GM18511 (cell line): ENCODE measurements at regions not wholly inside any gene's neighbourhood (a gene's known extent, or its start where the extent isn't known, plus 50 kb on each side); places are given as distances from the start of the nearest gene placed in this dataset.
A peak's percentile ranks its signal among the peaks of the same experiment; 100 is the strongest.

Source experiments
- ATAC-seq: cut with Tn5 transposase; IDR thresholded peaks from one replicate; pipeline ENCODE4 v1.9.1; 2021; ENCODE audit warnings: mild to moderate bottlenecking, moderate library complexity; ENCODE audit not compliant: unreplicated experiment

- no peak for ATAC-seq
Observed at GRCh38 chr2:150627526-150627925, 140.1 kb upstream of the RND3 start.

DNA sequence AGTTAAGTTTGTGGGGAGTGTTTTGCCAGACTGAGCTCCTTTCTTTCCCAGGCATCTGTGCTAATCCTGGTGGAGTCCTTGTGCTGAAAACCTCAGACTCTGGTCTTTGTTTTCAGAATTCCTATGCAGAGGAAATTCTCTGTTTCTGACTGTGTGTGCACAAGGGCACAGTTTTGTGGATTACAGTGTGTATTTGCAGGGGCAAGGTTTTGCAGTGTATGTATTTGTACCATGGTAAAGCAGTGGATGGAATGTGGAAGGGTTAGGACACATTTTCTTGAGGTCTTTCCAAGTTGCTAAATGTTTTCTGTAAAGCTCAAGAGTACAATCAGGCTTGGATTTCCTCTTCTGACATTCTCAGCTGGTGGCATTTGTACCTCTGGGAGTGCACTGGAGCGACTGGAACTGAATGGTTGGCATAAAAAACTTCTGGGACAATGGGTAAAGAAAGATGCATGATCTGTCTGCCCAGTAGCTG, 139.5 kb upstream of the RND3 start:
- no peak for ATAC-seq

- no peak for ATAC-seq
Observed at GRCh38 chr2:150625741-150626140, 138.3 kb upstream of the RND3 start.

- ATAC-seq, result no peak
Observed at GRCh38 chr2:150625303-150625702, 137.8 kb upstream of the RND3 start.

- ATAC-seq, result peak; percentile 85
Observed at GRCh38 chr2:150624001-150624401, 136.5 kb upstream of the RND3 start.

DNA sequence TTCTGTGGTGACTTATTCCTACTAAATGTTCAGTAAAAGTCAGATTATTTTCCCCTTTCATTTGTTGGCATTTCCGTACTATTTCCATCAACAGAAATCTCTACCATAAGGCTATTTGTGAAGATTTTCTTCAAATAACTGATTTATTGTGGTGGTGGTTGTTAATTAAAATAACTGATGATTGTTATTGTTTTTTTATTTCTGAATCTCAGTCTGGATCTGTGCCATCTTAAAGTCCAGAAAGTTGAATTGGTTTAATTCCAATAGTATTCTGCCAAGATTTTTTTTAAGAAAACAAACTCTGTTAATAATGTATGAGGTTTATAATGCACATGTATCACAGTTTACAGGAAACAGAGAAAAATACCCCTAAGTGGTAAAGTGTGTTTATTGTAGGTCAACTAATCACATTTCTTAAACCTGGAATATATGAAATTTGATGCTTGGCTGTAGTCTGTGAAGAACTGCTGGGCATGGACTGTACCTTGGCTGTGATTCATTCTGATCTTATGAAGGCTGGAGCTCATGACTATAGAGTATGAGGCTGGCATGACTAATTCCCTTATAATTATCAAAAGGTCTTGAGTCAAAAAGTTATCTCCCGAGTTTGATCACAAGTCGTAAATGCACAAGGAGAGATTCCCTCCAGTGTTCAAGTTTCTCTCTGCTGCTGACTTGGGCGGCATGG, 134.2 kb upstream of the RND3 start:
- no peak for ATAC-seq

DNA sequence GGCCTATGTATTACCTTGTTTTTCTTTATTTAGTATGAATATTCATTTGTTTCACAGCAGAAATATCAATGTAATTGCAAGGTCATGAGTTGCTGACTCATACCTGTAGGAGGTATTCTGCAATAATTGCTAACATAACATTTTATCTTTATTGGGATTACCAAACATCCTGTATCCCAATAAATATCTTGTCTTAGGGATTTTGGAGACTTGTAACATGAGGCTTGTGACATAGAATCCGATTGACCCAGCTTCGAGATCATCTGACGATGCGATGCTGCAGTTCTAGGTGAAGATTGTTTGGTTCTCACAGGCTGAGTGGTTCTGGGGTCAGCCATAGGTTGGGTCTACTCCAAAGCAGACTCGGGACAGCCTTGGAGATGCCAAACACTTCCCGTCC, 133.4 kb upstream of the RND3 start:
- ATAC-seq, result no peak

DNA sequence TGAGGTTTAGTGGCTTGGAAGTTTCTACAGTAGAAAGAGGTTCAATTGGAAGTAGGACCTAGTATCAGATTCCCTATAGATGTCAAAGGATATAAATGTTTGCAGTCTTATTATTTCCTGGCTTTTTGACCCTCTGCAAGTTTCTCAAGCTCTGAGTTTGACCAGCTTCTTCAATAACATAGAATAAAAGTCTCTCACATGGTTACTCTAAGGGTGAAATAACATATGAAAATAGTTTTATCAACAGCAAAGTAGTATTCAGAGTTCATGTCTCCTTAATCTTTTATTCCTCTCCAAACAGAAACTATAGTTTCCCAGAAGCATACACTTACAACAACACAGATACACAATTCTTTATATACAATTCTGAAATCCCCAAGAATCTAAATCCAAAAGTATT, 132.9 kb upstream of the RND3 start:
- no peak for ATAC-seq

DNA sequence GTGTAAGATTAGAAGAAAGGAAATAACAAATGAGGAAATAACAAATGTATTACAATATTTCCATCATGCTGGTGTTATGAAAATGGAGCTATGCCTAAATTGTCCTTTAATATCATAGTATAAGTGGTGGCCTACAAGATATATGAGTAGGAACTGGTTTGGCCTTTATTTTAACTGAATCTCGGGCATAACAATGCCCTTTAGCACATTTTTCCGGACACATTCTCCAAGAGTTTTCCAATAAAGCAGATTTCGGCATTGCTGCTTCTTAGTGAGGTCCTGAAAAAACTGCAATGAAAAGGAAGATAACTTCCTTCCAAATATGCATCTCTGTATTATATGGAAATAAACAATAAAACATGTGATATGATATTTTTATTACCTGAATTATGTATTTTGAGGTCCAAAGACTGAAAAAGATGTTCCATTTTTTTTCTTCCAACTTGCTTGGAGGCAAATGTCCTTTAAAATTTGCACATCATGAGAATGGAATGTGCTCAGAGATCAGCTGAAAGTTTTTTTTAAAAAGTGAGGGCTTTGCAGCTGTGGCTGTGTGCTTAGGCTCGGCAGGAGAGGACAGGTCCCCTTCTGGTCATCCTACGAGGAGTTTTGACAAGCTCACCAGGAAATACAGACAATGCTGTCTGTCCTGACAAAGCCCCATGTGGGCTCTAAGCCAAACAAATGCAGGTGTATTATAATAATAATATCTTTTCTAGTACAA, 132.3 kb upstream of the RND3 start:
- no peak for ATAC-seq

DNA sequence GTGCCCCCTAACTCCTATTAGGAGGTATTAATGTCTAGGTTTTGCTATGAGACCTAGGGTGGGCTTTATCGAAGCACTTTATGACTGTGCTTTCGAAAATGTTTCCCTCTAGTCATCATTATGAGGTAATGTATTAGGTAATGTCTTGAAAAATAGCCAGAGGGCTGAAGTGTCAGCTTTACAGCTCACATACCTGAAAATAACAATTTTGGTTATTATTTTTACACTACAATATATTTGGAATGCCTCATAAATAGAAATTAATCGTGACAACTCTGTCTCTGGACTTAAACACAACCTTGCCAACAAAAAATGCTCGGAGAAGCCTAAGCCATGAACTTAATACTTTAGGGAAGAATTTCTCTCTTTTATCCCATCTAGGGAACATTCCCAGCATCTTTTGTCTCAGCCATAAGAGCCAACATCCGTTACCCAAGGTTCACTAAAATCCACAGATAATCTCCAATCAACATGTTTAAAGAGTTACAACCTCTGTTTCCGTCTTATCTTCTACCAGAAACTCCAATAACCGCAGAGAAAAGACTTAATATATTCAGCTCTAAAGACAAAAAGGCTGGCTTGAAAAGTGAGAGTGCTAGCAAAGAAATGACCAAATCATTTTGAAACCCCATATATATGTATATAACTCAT, 130.9 kb upstream of the RND3 start:
- no peak for ATAC-seq

- ATAC-seq, result no peak
Observed at GRCh38 chr2:150617351-150617978, 130.0 kb upstream of the RND3 start.

DNA sequence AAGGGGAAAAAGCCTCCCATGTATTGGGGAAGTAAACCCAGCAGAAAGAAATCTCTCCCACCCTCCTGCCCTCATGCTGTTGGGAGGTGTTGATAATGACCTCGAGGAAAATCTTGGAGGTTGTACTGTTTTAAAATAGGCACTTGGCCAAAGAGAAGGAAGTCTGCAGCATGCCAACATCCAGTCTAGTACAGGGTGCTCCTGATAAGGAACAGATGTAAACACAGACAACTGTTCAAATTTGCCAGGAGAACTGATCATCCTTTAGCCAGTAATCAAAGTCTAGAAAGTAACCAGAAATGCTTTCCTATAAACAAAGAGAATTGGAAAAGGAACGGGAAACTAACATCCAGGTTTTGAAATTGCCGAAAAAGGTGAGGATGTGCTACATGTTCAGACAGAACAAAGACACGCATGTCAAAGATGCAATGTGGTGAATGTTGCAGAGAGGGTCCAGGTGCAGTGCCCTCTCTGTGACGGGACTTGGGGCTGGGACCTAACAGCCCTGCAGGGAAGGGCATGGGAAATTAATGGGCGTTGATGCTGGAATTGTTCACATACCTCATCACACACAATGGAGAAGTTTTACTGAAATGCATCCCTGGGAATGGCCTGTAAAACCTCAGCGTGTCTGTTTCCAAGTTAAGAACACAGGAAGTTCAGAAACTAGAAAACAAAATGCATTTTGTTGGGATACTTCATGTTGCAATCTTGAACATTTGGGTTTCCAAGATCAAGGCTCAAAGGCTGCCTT, 125.7 kb upstream of the RND3 start:
- no peak for ATAC-seq

- peak; percentile 81 for ATAC-seq
Observed at GRCh38 chr2:150610670-150611279, 123.3 kb upstream of the RND3 start.

DNA sequence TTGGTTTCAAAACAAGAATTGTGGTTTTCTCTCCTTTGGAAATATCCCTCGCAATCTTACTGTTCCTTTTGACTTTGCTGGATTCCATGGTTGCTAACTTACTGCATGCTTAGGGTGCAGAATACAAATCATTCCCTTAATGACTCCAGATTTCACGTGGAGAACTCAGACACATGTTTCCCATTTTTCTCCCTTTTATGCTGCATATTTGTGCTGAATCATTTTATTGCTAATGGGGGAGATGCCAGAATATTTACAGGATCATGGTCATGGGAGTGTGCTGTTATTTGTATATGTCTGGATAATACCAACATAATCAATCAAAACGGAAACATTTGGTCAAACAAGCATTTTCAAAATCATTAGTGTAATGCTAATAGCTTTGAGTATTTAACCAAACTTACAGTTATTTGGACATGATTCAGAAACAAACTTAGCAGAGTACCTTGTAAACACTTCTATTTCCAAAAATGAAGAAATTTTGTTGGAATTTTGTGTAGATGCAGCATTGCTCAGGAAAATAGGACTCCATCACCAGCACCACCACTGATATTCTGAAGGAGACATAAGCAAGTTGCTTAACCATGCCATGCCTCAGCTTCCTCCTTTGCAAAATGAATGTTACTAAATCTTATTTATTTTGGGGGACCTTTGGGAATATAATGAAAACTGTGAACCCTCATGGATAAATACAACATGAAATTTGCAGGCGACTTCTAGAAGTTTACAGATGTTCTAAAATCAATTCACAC, 122.5 kb upstream of the RND3 start:
- no peak for ATAC-seq

DNA sequence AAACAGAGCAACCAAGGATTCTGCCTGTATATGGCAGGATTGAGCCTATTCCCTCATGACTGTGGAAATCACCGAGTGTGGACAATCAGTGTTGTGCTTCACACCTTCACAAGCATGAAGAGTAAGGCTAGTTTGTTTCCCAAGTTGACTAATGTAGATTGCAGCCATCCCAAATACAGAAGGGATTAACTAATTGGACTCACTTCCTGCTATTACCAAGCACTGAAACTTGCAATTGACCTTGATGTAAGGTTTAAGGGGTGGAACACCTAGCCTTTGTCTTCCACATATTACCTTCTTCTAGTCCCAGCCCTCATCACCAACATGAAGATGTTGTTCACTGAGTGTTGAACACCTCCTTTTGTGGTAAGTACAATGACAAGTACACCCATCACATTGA, 120.9 kb upstream of the RND3 start:
- no peak for ATAC-seq

DNA sequence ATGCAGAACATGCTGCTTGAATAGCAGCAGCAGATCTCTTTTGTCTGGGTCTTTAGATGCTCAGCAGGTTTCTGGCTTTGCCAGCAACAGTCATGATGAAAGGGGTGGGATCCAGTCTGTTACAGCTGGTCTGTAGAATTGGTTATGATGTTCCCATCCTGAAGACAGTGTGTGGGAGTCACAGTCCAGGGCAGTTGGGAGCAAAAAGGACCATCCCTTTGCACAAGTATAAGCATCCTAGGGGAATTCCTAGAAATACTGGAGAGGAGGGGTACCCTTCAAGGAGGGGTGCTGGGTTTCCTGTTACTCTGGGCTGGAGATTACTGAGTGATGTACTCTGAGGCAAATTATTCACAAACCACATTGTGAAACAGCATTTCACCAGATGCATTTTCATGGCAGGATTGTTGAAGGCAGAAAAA, 119.9 kb upstream of the RND3 start:
- ATAC-seq, result no peak

DNA sequence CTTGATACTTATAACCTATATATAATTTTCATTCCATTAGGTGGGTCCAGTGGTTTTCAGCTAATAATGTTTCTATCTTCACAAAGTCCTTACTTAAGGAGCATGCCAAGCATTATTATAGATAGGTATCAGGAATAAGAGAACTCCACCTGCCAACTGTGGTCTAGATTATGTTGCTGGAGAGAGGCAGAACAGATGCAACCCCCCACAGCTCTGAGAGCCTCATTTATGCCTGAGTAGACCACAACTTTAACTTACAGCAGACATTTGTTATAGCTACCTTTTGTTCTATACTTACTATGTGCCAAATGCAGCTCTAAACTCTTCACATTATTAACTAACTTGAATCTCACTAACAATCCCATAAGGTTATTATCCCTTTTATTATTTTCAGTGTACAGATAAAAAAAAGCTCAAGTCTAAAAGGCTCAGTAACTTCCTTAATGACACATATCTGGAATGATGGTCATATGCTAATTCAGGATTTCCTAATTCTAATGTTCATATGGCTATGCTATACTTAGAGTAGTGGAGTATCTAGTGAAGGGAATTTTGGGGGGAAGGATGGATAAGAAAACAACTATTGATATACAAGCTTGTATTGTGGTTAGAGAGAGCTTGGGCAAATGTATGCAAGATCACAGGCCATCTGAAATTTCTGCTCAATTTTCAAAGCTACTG, 119.1 kb upstream of the RND3 start:
- no peak for ATAC-seq

DNA sequence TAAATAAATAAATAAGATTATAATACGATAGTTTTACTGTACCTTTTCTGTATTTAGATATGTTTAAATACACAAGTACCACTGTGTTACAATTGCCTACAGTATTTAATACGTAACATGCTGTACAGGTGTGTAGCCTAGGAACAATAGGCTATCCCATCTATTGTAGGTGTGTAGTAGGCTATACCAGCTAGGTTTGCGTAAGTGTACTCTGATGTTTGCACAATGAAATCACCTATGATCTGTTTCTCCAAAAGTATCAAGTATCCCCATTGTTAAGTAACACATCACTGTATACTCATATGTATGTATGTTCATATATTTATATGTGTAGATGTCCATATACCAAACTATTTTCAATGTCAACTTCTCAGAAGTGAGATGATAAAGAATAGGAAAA, 118.2 kb upstream of the RND3 start:
- no peak for ATAC-seq
